ENCODE measurements at regions not wholly inside any gene's neighbourhood (a gene's known extent, or its start where the extent isn't known, plus 50 kb on each side); places are given as distances from the start of the nearest gene placed in this dataset.

DNA sequence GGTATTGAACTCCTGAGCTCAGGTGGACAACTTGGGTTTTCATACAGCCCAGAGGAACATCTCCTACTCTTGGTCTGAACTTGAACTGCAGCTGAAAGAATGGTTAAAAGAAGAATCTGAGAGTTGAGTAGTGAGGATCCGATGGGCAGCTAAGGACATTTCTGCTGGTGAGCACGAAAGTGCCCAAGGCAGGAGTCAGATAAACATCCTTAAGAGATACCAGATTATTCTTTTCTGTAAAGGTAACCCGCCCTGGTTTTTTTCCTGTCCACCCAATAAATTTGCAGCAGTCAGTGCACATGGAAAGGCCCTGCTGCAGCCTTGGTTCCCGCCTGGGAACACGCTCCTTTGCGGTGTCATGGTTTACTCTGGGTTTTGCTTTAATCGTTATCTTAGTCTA is 78.4 kb upstream of the ARHGEF7 start:
- Histone ChIP-seq H3K27me3 (ENCODE audit: insufficient read depth, low read depth, severe bottlenecking) (peaks cover 99% of the 10 kb centered on the region), H3K4me3 (ENCODE audit: low read depth, low read length) (no peak overlapping the region), H3K27ac (no peak overlapping the region), H3K9me3 (ENCODE audit: severe bottlenecking) (peaks cover 7% of the 10 kb centered on the region), H3K36me3 (no peaks in the 10 kb centered on the region)
- no peak for DNase-seq
- TF ChIP-seq, protein P1, sequence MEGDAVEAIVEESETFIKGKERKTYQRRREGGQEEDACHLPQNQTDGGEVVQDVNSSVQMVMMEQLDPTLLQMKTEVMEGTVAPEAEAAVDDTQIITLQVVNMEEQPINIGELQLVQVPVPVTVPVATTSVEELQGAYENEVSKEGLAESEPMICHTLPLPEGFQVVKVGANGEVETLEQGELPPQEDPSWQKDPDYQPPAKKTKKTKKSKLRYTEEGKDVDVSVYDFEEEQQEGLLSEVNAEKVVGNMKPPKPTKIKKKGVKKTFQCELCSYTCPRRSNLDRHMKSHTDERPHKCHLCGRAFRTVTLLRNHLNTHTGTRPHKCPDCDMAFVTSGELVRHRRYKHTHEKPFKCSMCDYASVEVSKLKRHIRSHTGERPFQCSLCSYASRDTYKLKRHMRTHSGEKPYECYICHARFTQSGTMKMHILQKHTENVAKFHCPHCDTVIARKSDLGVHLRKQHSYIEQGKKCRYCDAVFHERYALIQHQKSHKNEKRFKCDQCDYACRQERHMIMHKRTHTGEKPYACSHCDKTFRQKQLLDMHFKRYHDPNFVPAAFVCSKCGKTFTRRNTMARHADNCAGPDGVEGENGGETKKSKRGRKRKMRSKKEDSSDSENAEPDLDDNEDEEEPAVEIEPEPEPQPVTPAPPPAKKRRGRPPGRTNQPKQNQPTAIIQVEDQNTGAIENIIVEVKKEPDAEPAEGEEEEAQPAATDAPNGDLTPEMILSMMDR (IDR thresholded peaks at IDR 0.05; ENCODE audit: low read depth, low read length) = no peak

DNA sequence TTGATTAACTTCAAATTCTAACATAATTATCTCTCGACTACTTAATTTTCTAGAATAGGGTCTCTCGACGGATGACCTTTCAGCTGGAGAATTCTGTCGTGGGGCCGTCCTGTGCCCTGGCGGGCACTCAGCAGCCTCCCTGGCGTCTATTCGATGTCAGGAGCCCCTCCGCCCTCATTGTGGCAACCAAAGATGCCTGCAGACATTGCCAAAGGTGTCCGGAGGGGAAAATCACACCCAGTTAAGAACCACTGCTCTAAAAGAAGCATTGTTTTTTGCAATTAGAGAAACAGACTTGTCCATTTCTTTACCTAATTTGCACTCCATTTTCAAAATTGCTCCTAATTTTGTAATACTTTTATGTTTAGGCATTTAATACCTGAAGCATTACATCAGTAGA is 79.2 kb upstream of the ARHGEF7 start:
- no peak overlapping the region for H3K4me3 ChIP-seq (ENCODE audit: low read depth, low read length)
- H3K9me3 ChIP-seq (ENCODE audit: severe bottlenecking) = peaks cover 7% of the 10 kb centered on the region
- DNase-seq = no peak
- peaks cover 100% of the 10 kb centered on the region for H3K27me3 ChIP-seq (ENCODE audit: insufficient read depth, low read depth, severe bottlenecking)
- TF ChIP-seq, protein P1 (IDR thresholded peaks at IDR 0.05; ENCODE audit: low read depth, low read length) = no peak
- no peak overlapping the region for H3K27ac ChIP-seq
- H3K36me3 ChIP-seq = no peaks in the 10 kb centered on the region

DNA sequence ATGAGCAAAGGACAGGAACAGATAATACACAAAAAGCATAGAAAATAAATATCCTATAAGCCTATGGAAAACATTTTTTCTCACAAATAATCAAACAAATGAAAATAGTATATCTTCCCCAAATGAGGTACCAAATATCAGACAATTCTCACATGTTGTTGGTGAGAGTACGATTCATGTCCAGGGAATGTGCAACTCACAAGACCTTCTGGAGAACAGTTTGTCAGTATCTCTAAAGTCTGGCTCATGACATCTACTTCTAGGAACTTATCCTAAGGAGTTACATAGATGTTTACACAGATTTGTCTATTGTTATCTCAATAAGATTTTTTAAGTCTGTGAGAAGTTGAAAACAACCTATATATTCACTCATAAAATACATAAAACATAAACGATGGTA is 80.3 kb upstream of the ARHGEF7 start:
- Histone ChIP-seq H3K36me3 (no peaks in the 10 kb centered on the region), H3K27ac (no peak overlapping the region), H3K27me3 (ENCODE audit: insufficient read depth, low read depth, severe bottlenecking) (peaks cover 100% of the 10 kb centered on the region), H3K9me3 (ENCODE audit: severe bottlenecking) (peaks cover 2% of the 10 kb centered on the region), H3K4me3 (ENCODE audit: low read depth, low read length) (no peak overlapping the region)
- TF ChIP-seq, protein P1 (IDR thresholded peaks at IDR 0.05; ENCODE audit: low read depth, low read length) = no peak
- no peak for DNase-seq

DNA sequence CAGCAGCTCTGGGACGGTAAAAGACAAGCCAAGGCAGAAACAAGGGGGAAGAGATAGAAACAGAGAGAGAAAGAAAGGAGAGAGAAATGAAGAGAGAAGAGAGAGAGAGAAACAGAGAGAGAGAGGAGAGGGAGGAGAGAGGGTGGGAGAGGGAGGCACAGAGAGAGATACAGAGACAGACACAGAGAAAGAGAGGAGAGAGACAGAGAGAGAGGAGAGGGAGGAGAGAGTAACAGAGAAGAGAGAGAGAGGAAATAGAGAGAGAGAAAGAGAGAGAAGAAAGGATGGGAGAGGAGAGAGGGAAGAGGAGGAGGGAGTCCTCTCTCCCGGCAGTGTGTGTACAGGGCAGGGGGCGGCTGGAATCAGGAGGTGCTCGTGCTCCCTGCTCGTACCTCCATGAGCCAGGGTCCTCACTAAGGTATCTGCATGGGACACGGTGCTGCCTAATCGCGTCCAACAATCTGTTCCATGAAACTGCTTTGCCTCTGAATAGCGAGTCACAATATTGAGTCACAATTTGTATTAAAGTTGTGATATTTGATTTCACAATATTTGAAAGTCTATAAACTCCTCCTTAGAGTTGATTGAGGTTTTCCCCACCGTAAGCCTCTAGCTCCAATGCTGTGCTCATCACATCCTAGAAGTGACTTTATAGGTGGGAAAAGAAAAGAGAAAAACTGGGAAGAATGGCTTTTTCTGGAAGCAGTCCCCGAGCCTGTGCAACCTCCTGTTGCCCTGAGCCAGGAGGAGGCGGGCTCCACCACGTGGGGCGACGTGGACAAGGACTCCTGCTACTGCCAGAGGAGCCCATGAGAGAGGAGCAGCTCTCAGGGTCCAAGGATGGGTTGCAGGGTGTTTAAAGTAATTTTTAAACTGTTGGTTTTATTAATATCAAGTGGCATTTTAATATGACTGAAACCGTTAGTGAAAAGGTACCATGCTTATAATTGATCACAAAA is 81.7 kb upstream of the ARHGEF7 start:
- H3K36me3 ChIP-seq = no peaks in the 10 kb centered on the region
- no peak for DNase-seq
- TF ChIP-seq, protein P1 (IDR thresholded peaks at IDR 0.05; ENCODE audit: low read depth, low read length) = no peak
- H3K9me3 ChIP-seq (ENCODE audit: severe bottlenecking) = peaks cover 9% of the 10 kb centered on the region
- H3K27ac ChIP-seq = no peak overlapping the region
- no peak overlapping the region for H3K4me3 ChIP-seq (ENCODE audit: low read depth, low read length)
- peaks cover 100% of the 10 kb centered on the region for H3K27me3 ChIP-seq (ENCODE audit: insufficient read depth, low read depth, severe bottlenecking)

DNA sequence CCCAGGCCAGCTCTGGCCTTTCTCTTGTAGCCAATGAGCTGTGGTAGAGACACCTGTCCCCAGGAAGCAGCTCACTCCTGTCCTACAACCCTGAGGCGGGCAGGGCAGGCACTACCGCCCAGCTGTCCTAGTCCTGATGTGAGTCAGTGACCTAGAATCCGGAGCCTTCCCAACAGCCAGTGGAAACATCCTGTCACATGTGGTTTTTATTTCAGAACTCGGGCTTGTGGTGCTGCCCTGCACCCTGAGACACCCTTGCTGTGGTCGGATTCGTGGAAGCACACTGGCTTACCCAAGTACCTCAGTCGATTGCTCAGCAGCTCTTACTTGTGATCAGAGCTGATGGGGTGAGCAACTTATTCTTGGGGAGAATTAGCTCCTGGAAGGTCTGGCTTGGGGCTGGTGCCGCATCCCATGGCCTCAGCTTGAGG is 83.6 kb upstream of the ARHGEF7 start:
- H3K4me3 ChIP-seq (ENCODE audit: low read depth, low read length) = no peak overlapping the region
- H3K27me3 ChIP-seq (ENCODE audit: insufficient read depth, low read depth, severe bottlenecking) = peaks cover 100% of the 10 kb centered on the region
- TF ChIP-seq, protein P1 (IDR thresholded peaks at IDR 0.05; ENCODE audit: low read depth, low read length) = no peak
- peaks cover 14% of the 10 kb centered on the region for H3K9me3 ChIP-seq (ENCODE audit: severe bottlenecking)
- no peak for DNase-seq
- no peak overlapping the region for H3K27ac ChIP-seq
- no peaks in the 10 kb centered on the region for H3K36me3 ChIP-seq
